GM12878 (cell line): ENCODE measurements at regions not wholly inside any gene's neighbourhood (a gene's known extent, or its start where the extent isn't known, plus 50 kb on each side); places are given as distances from the start of the nearest gene placed in this dataset.
A peak's percentile ranks its signal among the peaks of the same experiment; 100 is the strongest.

Source experiments
- BHLHE40 ChIP-seq, 2 experiments: fragments of 450-650 bp in 1 of 2; IDR thresholded peaks; 2 replicates each; pipeline ENCODE4 v1.6.1; 2011 to 2017; ENCODE audit warnings: low read depth in 2 of 2, borderline replicate concordance in 1 of 2, improper control_type of control experiment in 1 of 2, low read length in 1 of 2, mild to moderate bottlenecking in 1 of 2
- CHD1 ChIP-seq: IDR thresholded peaks from 2 replicates; pipeline ENCODE4 v1.6.1; 2012; ENCODE audit warnings: low read depth, low read length, improper control_type of control experiment
- CREB1 ChIP-seq: IDR thresholded peaks from 2 replicates; pipeline ENCODE4 v1.6.1; 2012; ENCODE audit warnings: low read depth, mild to moderate bottlenecking, inconsistent platforms
- DPF2 ChIP-seq: fragments of 450-650 bp; IDR thresholded peaks from 2 replicates; pipeline ENCODE4 v1.6.1; 2017; ENCODE audit warnings: mild to moderate bottlenecking
- EED ChIP-seq: sonication (generic); IDR thresholded peaks from 2 replicates; pipeline ENCODE4 v1.6.1; 2016; ENCODE audit warnings: antibody characterized with exemption, low read depth
- EP300 ChIP-seq, 2 experiments: fragments of 150-350 bp in 1 of 2; IDR thresholded peaks; 2 replicates each; pipeline ENCODE4 v1.6.1; 2011 to 2012; ENCODE audit warnings: low read depth in 2 of 2, low read length in 2 of 2, borderline replicate concordance in 1 of 2, improper control_type of control experiment in 1 of 2, inconsistent platforms in 1 of 2; ENCODE audit not compliant: control insufficient read depth in 1 of 2
- HDAC6 ChIP-seq: fragments of 200-600 bp; sonication (generic); IDR thresholded peaks from one replicate; pipeline ENCODE4 v1.8.0; 2017; ENCODE audit warnings: antibody characterized with exemption; ENCODE audit not compliant: unreplicated experiment
- IKZF1 ChIP-seq: fragments of 450-650 bp; conservative IDR thresholded peaks from 2 replicates; pipeline ENCODE4 v1.6.1; 2017; ENCODE audit warnings: antibody characterized with exemption, mild to moderate bottlenecking
- IKZF2 ChIP-seq, 2 experiments: fragments of 450-650 bp; IDR thresholded peaks; 2 replicates each; pipeline ENCODE4 v1.6.1; 2017; ENCODE audit warnings: mild to moderate bottlenecking in 2 of 2, moderate library complexity in 2 of 2
- LARP7 ChIP-seq: fragments of 450-650 bp; IDR thresholded peaks from 2 replicates; pipeline ENCODE4 v1.6.1; 2017; ENCODE audit warnings: mild to moderate bottlenecking
- MTA2 ChIP-seq: fragments of 450-650 bp; IDR thresholded peaks from 2 replicates; pipeline ENCODE4 v1.6.1; 2016; ENCODE audit warnings: low read depth, mild to moderate bottlenecking, moderate library complexity
- MTA3 ChIP-seq: IDR thresholded peaks from 2 replicates; pipeline ENCODE4 v1.6.1; 2012; ENCODE audit warnings: low read length, inconsistent platforms, borderline replicate concordance
- NR2C1 ChIP-seq: fragments of 450-650 bp; IDR thresholded peaks from 2 replicates; pipeline ENCODE4 v1.6.1; 2017; ENCODE audit warnings: antibody characterized with exemption, mild to moderate bottlenecking, moderate library complexity
- NR2F1 ChIP-seq: fragments of 450-650 bp; conservative IDR thresholded peaks from 2 replicates; pipeline ENCODE4 v1.6.1; 2017; ENCODE audit warnings: mild to moderate bottlenecking
- POLR2A ChIP-seq: IDR thresholded peaks from 2 replicates; pipeline ENCODE4 v1.6.1; 2011; ENCODE audit warnings: low read depth, mild to moderate bottlenecking, low read length
- RUNX3 ChIP-seq: IDR thresholded peaks from 2 replicates; pipeline ENCODE4 v1.6.1; 2012; ENCODE audit warnings: low read length, inconsistent platforms
- SIX5 ChIP-seq: IDR thresholded peaks from 2 replicates; pipeline ENCODE4 v1.6.1; 2011; ENCODE audit warnings: mild to moderate bottlenecking, low read depth, low read length, moderate library complexity; ENCODE audit not compliant: severe bottlenecking
- SMAD1 ChIP-seq: fragments of 450-650 bp; IDR thresholded peaks from 2 replicates; pipeline ENCODE4 v1.6.1; 2018; ENCODE audit warnings: mild to moderate bottlenecking, low read depth; ENCODE audit not compliant: partially characterized antibody
- TF ChIP-seq, protein P1 (sequence below): fragments of 450-650 bp; IDR thresholded peaks from 2 replicates; pipeline ENCODE4 v1.6.1; 2017; ENCODE audit warnings: mild to moderate bottlenecking, low read depth, inconsistent platforms; ENCODE audit not compliant: poor library complexity, severe bottlenecking
- TF ChIP-seq, protein P2 (sequence below): fragments of 450-650 bp; IDR thresholded peaks from 2 replicates; pipeline ENCODE4 v1.6.1; 2016; ENCODE audit warnings: mild to moderate bottlenecking
- TF ChIP-seq, protein P3 (sequence below): IDR thresholded peaks from 2 replicates; pipeline ENCODE4 v1.6.1; 2011; ENCODE audit warnings: mild to moderate bottlenecking, low read depth, low read length, moderate library complexity; ENCODE audit not compliant: insufficient replicate concordance

DNA sequence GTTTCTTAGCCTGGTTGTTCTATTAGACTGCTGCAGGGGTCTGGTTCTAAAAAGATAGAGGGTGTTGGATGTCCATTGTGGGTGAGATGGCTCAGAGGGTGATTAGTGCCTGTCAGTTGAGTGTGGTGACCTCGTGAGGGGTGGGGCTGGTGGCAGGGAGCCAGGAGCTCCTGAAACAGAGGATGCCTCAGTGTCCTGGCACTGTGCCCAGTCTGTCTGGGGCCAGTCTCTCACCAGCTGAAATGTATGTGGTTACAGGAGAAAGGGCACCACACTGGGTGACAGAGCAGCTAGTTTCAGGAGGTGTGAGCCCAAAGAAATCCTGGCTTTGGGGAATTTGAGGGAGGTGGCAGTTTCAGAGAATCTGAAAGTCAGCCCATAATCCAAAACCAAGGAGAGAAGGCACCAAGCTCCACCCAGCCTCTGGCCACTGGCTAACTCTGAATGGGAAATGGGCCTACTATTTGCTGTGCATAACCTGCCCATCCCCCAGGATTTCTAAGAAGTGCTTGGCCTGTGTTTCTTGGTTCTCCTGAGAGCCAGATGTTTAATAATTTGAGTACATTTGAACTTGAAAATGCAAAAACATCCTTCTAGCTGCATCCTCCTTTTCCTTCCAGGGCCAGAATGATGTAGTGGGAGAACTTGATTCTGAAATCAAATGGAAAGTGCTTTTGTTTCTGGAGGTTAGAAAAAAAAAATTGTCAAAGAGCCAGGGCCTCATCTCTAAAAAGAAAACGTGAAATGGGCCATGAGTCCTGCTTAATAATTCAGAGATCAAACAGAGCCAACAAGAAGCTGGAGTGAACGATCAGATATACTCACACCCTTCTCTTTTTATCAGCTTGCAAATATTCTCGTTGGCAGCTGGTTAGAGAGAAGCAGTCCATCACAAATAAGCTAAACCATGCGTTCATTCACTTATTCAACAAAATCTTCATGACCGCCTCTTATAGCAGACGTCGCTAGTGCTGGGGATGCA, 92.3 kb downstream of the B3GNT2 start (continued):
- TF ChIP-seq IKZF1 (peak; percentile 86), LARP7 (peak; percentile 48; the same call in 1 of the 2 replicates), SMAD1 (peak; percentile 99), MTA2 (peak; percentile 49; the same call in 1 of the 2 replicates), DPF2 (peak; percentile 35; the same call in 1 of the 2 replicates), CREB1 (no peak), NR2C1 (no peak), EED (peak; percentile 71; the same call in 1 of the 2 replicates), MTA3 (0 out of 2 replicates have a peak, but pooled peaks have one; percentile 30), RUNX3 (peak; percentile 72), SIX5 (no peak), HDAC6 (no peak), CHD1 (no peak), IKZF2 (IDR thresholded peaks at IDR 0.05) (peak; percentile 78 to 84), POLR2A (no peak), BHLHE40 (IDR thresholded peaks at IDR 0.05; ENCODE audit: borderline replicate concordance in 1 of 2, low read depth in 2 of 2, low read length in 1 of 2) (peak; percentile 19 to 59; a peak in 2 of 4 replicates), NR2F1 (0 out of 2 replicates have a peak, but pooled peaks have one; percentile 35), EP300 (IDR thresholded peaks at IDR 0.05; ENCODE audit: borderline replicate concordance in 1 of 2, control insufficient read depth in 1 of 2, low read depth in 2 of 2, low read length in 2 of 2) (0 out of 4 replicates have a peak, but pooled peaks of 1 of the 2 experiments have one; percentile 34)
- TF ChIP-seq, protein P1, sequence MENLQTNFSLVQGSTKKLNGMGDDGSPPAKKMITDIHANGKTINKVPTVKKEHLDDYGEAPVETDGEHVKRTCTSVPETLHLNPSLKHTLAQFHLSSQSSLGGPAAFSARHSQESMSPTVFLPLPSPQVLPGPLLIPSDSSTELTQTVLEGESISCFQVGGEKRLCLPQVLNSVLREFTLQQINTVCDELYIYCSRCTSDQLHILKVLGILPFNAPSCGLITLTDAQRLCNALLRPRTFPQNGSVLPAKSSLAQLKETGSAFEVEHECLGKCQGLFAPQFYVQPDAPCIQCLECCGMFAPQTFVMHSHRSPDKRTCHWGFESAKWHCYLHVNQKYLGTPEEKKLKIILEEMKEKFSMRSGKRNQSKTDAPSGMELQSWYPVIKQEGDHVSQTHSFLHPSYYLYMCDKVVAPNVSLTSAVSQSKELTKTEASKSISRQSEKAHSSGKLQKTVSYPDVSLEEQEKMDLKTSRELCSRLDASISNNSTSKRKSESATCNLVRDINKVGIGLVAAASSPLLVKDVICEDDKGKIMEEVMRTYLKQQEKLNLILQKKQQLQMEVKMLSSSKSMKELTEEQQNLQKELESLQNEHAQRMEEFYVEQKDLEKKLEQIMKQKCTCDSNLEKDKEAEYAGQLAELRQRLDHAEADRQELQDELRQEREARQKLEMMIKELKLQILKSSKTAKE, result peak; percentile 92
- TF ChIP-seq, protein P2, sequence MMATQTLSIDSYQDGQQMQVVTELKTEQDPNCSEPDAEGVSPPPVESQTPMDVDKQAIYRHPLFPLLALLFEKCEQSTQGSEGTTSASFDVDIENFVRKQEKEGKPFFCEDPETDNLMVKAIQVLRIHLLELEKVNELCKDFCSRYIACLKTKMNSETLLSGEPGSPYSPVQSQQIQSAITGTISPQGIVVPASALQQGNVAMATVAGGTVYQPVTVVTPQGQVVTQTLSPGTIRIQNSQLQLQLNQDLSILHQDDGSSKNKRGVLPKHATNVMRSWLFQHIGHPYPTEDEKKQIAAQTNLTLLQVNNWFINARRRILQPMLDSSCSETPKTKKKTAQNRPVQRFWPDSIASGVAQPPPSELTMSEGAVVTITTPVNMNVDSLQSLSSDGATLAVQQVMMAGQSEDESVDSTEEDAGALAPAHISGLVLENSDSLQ, result peak; percentile 93
- TF ChIP-seq, protein P3, sequence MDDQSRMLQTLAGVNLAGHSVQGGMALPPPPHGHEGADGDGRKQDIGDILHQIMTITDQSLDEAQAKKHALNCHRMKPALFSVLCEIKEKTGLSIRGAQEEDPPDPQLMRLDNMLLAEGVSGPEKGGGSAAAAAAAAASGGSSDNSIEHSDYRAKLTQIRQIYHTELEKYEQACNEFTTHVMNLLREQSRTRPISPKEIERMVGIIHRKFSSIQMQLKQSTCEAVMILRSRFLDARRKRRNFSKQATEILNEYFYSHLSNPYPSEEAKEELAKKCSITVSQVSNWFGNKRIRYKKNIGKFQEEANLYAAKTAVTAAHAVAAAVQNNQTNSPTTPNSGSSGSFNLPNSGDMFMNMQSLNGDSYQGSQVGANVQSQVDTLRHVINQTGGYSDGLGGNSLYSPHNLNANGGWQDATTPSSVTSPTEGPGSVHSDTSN, result peak; percentile 76
- TF ChIP-seq, all 136 proteins: peak for 17
